Ovary (tissue), 7 donors: ENCODE measurements at regions not wholly inside any gene's neighbourhood (a gene's known extent, or its start where the extent isn't known, plus 50 kb on each side); places are given as distances from the start of the nearest gene placed in this dataset.

Experiments
- DNase-seq, 5 donors: peaks; one replicate each; pipeline ENCODE4 v3.0.0-alpha.2; 2019 to 2020
- H3K27ac ChIP-seq, 2 donors: fragments of 200-600 bp; one replicate each; pipeline versions ENCODE4 v1.5.1 to v1.8.0; 2019 to 2022
- H3K27me3 ChIP-seq: fragments of 200-600 bp; one replicate; pipeline ENCODE4 v1.8.0; 2022
- H3K36me3 ChIP-seq: fragments of 200-600 bp; sonication (generic); one replicate; pipeline ENCODE4 v1.5.1; 2019
- H3K4me1 ChIP-seq: one replicate; pipeline ENCODE4 v1.8.1; 2013; ENCODE audit warnings: mild to moderate bottlenecking, moderate library complexity; ENCODE audit not compliant: insufficient read depth
- H3K4me3 ChIP-seq: fragments of 200-600 bp; sonication (generic); one replicate; pipeline ENCODE4 v1.5.1; 2017
- H3K9me3 ChIP-seq, 2 donors: fragments of 200-600 bp in 1 of 2; sonication (generic) in 1 of 2; one replicate each; pipeline versions ENCODE4 v1.5.1 to v1.8.1; 2013 to 2019; ENCODE audit warnings: mild to moderate bottlenecking in 1 of 2, moderate library complexity in 1 of 2
- CTCF ChIP-seq, 3 donors: fragments of 450-650 bp in 2 of 3; fragments of 200-600 bp in 1 of 3; IDR thresholded peaks; one replicate each; pipeline versions ENCODE4 v1.5.1 to v1.8.0; 2016 to 2022; ENCODE audit warnings: antibody characterized with exemption in 3 of 3, mild to moderate bottlenecking in 1 of 3
- EP300 ChIP-seq: sonication (generic); formaldehyde crosslinking; IDR thresholded peaks from one replicate; pipeline ENCODE4 v1.6.1; 2017; ENCODE audit warnings: antibody characterized with exemption
- POLR2A ChIP-seq: fragments of 450-650 bp; IDR thresholded peaks from one replicate; pipeline ENCODE4 v1.6.1; 2017; ENCODE audit warnings: antibody characterized with exemption, mild to moderate bottlenecking, moderate library complexity
- WGBS, 3 donors: extraction: QIAGEN DNeasy Blood & Tissue Kit in 1 of 3; methylation state at CpG; one replicate each; pipeline versions ENCODE4 v1.1.5 to v1.1.7; 2013 to 2017; 5-methylcytosine and 5-hydroxymethylcytosine counted together
- intact Hi-C, 4 donors: fragments of 100-400 bp; cut with DNase I; formaldehyde crosslinking; loops; one replicate each; pipeline versions ENCODE4 v1.11.0 to v1.15.1; 2022 to 2023
- donor health status: DM: no; HTN: no; CAD: no; lungs with moderate emphysema.
- donor health status: DM: no; HTN: no; CAD: no.
- donor health status: Bipolar disorder and iron deficiency.
- donor health status: DM: no; HTN: no; CAD: no.
- donor health status: DM: yes; HTN: yes; CAD: no.

- Histone ChIP-seq H3K27ac (no peak overlapping the region), H3K4me3 (no peak overlapping the region), H3K27me3 (no peaks in the 10 kb centered on the region), H3K9me3 (no peaks in the 10 kb centered on the region), H3K4me1 (no peaks in the 10 kb centered on the region), H3K36me3 (no peaks in the 10 kb centered on the region)
- intact Hi-C loops = no loop called here
- TF ChIP-seq CTCF (IDR thresholded peaks at IDR 0.05) = no peak
- no peak for TF ChIP-seq EP300
- no peak for TF ChIP-seq POLR2A
- no peak for DNase-seq
- 33 to 60% (median 35%) methylated on average over 8 of the region's 8 CpGs for WGBS, 3 donors
Measured at GRCh38 chr1:60872426-60873054, 209.8 kb upstream of the NFIA start.

- no peaks in the 10 kb centered on the region for H3K4me1 ChIP-seq
- intact Hi-C loops = no loop called here
- no peak overlapping the region for H3K4me3 ChIP-seq
- no peak for TF ChIP-seq POLR2A
- TF ChIP-seq EP300 = no peak
- TF ChIP-seq CTCF (IDR thresholded peaks at IDR 0.05) = no peak
- H3K27ac ChIP-seq = no peak overlapping the region
- DNase-seq = no peak
- no peaks in the 10 kb centered on the region for H3K27me3 ChIP-seq
- H3K36me3 ChIP-seq = no peaks in the 10 kb centered on the region
- 67 to 88% (median 80%) methylated on average over 5 of the region's 5 CpGs for WGBS, 3 donors
- H3K9me3 ChIP-seq = no peaks in the 10 kb centered on the region
Measured at GRCh38 chr1:60870269-60870865, 212.0 kb upstream of the NFIA start.

- Histone ChIP-seq H3K27ac (no peak overlapping the region), H3K4me3 (no peak overlapping the region), H3K27me3 (no peaks in the 10 kb centered on the region), H3K9me3 (no peaks in the 10 kb centered on the region), H3K36me3 (no peaks in the 10 kb centered on the region), H3K4me1 (no peaks in the 10 kb centered on the region)
- no peak for DNase-seq
- 88 to 91% (median 90%) methylated on average over 2 of the region's 2 CpGs for WGBS, 3 donors
- intact Hi-C loops = no loop called here
- TF ChIP-seq EP300 (no peak), CTCF (IDR thresholded peaks at IDR 0.05) (no peak), POLR2A (no peak)
Measured at GRCh38 chr1:60868901-60869663, 213.3 kb upstream of the NFIA start.

GRCh38 chr1:60867782-60868181 is 214.6 kb upstream of the NFIA start:
- no peaks in the 10 kb centered on the region for H3K4me1 ChIP-seq
- 78 to 86% (median 85%) methylated on average over 12 of the region's 12 CpGs for WGBS, 3 donors
- TF ChIP-seq EP300 = no peak
- no peak for TF ChIP-seq POLR2A
- TF ChIP-seq CTCF (IDR thresholded peaks at IDR 0.05) = no peak
- intact Hi-C loops = no loop called here
- H3K27me3 ChIP-seq = no peaks in the 10 kb centered on the region
- H3K9me3 ChIP-seq = no peaks in the 10 kb centered on the region
- no peaks in the 10 kb centered on the region for H3K36me3 ChIP-seq
- H3K27ac ChIP-seq = no peak overlapping the region
- no peak for DNase-seq
- no peak overlapping the region for H3K4me3 ChIP-seq
